SU-DHL-6 (cell line): ENCODE measurements at regions not wholly inside any gene's neighbourhood (a gene's known extent, or its start where the extent isn't known, plus 50 kb on each side); places are given as distances from the start of the nearest gene placed in this dataset.

Experiments used
- H2AFZ ChIP-seq: fragments of 200-600 bp; sonication (generic); 2 replicates; pipeline ENCODE4 v1.6.1; 2014; ENCODE audit warnings: low read depth, mild to moderate bottlenecking, moderate library complexity, mixed read lengths, antibody characterized with exemption, low read length; ENCODE audit not compliant: severe bottlenecking
- H3F3A ChIP-seq: fragments of 200-600 bp; shearing (Covaris generic); 2 replicates; pipeline ENCODE4 v1.6.0; 2016; ENCODE audit warnings: antibody characterized with exemption, mild to moderate bottlenecking; ENCODE audit not compliant: insufficient read depth
- H3K27ac ChIP-seq: fragments of 200-600 bp; sonication (generic); 2 replicates; pipeline ENCODE4 v1.5.1; 2016; ENCODE audit warnings: low read depth, mild to moderate bottlenecking, low read length, moderate library complexity, mixed read lengths
- H3K27me3 ChIP-seq: fragments of 200-600 bp; sonication (generic), shearing (Covaris generic); 2 replicates; pipeline ENCODE4 v1.6.0; 2014; ENCODE audit warnings: mild to moderate bottlenecking, low read length
- H3K36me3 ChIP-seq: fragments of 200-600 bp; sonication (generic); 2 replicates; pipeline ENCODE4 v1.6.1; 2014; ENCODE audit warnings: mild to moderate bottlenecking, low read length, mixed read lengths
- H3K4me2 ChIP-seq: fragments of 300-600, 200-600 bp; shearing (Covaris generic), sonication (generic); 2 replicates; pipeline ENCODE4 v1.6.0; 2014; ENCODE audit warnings: low read length, low read depth, mild to moderate bottlenecking; ENCODE audit not compliant: poor library complexity, severe bottlenecking
- H3K4me3 ChIP-seq: fragments of 200-600 bp; sonication (generic); 2 replicates; pipeline ENCODE4 v1.5.1; 2014; ENCODE audit warnings: antibody characterized with exemption, low read length, mild to moderate bottlenecking, mixed read lengths; ENCODE audit not compliant: insufficient read depth, poor library complexity, severe bottlenecking
- H3K79me2 ChIP-seq: fragments of 200-600 bp; sonication (generic); 2 replicates; pipeline ENCODE4 v1.6.1; 2014; ENCODE audit warnings: mild to moderate bottlenecking, low read length, moderate library complexity; ENCODE audit not compliant: insufficient read depth
- H3K9ac ChIP-seq: fragments of 200-600 bp; sonication (generic); 2 replicates; pipeline ENCODE4 v1.7.0; 2014; ENCODE audit warnings: mild to moderate bottlenecking, low read length
- H3K9me2 ChIP-seq: fragments of 200-600 bp; sonication (generic); replicated peaks from 2 replicates; pipeline ENCODE4 v1.6.1; 2014; ENCODE audit warnings: low read length; ENCODE audit not compliant: insufficient read depth
- H3K9me3 ChIP-seq: fragments of 200-600 bp; sonication (generic); 2 replicates; pipeline ENCODE4 v1.6.1; 2014; ENCODE audit warnings: low read length, mixed read lengths; ENCODE audit not compliant: insufficient read depth
- H4K20me1 ChIP-seq: fragments of 200-600 bp; sonication (generic); 2 replicates; pipeline ENCODE4 v1.6.1; 2014; ENCODE audit warnings: low read depth, mild to moderate bottlenecking, antibody characterized with exemption, low read length, moderate library complexity, mixed read lengths
- EZH2phosphoT487 ChIP-seq: fragments of 200-600 bp; sonication (generic), shearing (Covaris generic); conservative IDR thresholded peaks from 2 replicates; pipeline ENCODE4 v1.6.1; 2018; ENCODE audit warnings: mild to moderate bottlenecking, antibody characterized with exemption, low read length, moderate library complexity, mixed read lengths
- TF ChIP-seq, protein P1 (sequence below): fragments of 200-600 bp; sonication (generic); IDR thresholded peaks from one replicate; pipeline ENCODE4 v1.5.1; 2017; ENCODE audit warnings: antibody characterized with exemption, mild to moderate bottlenecking, low read length, moderate library complexity; ENCODE audit not compliant: insufficient read depth, poor library complexity, severe bottlenecking

DNA sequence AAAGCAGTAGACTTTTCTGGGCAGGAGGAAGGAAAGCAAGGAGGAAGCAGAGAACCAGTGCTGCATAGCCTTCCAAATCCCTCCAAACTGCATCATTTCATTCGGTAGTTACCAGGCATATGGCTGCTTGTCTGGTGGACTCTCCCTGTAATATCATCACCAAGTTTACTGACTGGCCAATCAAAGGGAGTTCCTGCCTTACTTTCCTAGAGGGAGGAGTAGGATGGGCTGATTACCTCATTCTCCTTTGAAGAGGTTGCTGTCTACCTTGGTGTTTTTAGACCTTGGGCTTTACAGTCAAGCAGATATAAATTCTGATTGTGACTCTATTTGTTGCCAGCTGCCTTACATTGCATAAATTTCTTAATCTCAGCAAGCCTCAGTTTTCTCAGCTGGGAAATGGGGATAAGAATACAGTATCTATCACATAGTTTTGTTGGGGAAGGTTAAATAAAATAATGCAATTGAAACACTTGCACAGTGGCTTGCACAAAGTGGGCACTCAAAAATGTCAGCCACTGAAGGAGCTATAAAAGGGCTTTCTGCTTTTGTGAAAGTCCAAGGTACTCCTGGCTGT lies 297.3 kb upstream of the PROX1 start:
- Histone ChIP-seq H3K79me2 (no peaks in the 10 kb centered on the region), H3K9ac (no peak overlapping the region), H3K4me2 (no peak overlapping the region)

GRCh38 chr1:213692321-213692720 lies 295.5 kb upstream of the PROX1 start:
- H2AFZ ChIP-seq: no peak overlapping the region
- no peaks in the 10 kb centered on the region for H3F3A ChIP-seq
- no peaks in the 10 kb centered on the region for H3K9me2 ChIP-seq
- H3K27me3 ChIP-seq: no peaks in the 10 kb centered on the region
- H4K20me1 ChIP-seq: no peaks in the 10 kb centered on the region
- H3K4me3 ChIP-seq: no peak overlapping the region
- no peaks in the 10 kb centered on the region for H3K36me3 ChIP-seq
- no peak overlapping the region for H3K27ac ChIP-seq
- no peak overlapping the region for H3K9ac ChIP-seq
- H3K9me3 ChIP-seq: no peaks in the 10 kb centered on the region
- H3K79me2 ChIP-seq: no peaks in the 10 kb centered on the region
- H3K4me2 ChIP-seq: no peak overlapping the region
- TF ChIP-seq, protein P1, sequence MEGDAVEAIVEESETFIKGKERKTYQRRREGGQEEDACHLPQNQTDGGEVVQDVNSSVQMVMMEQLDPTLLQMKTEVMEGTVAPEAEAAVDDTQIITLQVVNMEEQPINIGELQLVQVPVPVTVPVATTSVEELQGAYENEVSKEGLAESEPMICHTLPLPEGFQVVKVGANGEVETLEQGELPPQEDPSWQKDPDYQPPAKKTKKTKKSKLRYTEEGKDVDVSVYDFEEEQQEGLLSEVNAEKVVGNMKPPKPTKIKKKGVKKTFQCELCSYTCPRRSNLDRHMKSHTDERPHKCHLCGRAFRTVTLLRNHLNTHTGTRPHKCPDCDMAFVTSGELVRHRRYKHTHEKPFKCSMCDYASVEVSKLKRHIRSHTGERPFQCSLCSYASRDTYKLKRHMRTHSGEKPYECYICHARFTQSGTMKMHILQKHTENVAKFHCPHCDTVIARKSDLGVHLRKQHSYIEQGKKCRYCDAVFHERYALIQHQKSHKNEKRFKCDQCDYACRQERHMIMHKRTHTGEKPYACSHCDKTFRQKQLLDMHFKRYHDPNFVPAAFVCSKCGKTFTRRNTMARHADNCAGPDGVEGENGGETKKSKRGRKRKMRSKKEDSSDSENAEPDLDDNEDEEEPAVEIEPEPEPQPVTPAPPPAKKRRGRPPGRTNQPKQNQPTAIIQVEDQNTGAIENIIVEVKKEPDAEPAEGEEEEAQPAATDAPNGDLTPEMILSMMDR: no peak
- TF ChIP-seq EZH2phosphoT487: no peak

More for the DNA sequence above, 297.3 kb upstream of the PROX1 start:
- no peaks in the 10 kb centered on the region for H3F3A ChIP-seq
- H3K4me3 ChIP-seq: no peak overlapping the region
- no peaks in the 10 kb centered on the region for H3K36me3 ChIP-seq
- no peaks in the 10 kb centered on the region for H4K20me1 ChIP-seq
- H3K27me3 ChIP-seq: no peaks in the 10 kb centered on the region
- H3K9me3 ChIP-seq: no peaks in the 10 kb centered on the region
- H2AFZ ChIP-seq: no peak overlapping the region
- no peak overlapping the region for H3K27ac ChIP-seq
- TF ChIP-seq, protein P1: no peak
- TF ChIP-seq EZH2phosphoT487: no peak
- H3K9me2 ChIP-seq: no peaks in the 10 kb centered on the region

- H3K27me3 ChIP-seq: no peaks in the 10 kb centered on the region
Measured at GRCh38 chr1:213693864-213694263, 293.9 kb upstream of the PROX1 start.

More at GRCh38 chr1:213693864-213694263, 293.9 kb upstream of the PROX1 start:
- Histone ChIP-seq H3K79me2 (no peaks in the 10 kb centered on the region), H4K20me1 (no peaks in the 10 kb centered on the region), H3K4me2 (no peak overlapping the region), H3K9ac (no peak overlapping the region), H2AFZ (no peak overlapping the region), H3K4me3 (no peak overlapping the region), H3K9me2 (no peaks in the 10 kb centered on the region), H3K36me3 (no peaks in the 10 kb centered on the region), H3K9me3 (no peaks in the 10 kb centered on the region), H3K27ac (no peak overlapping the region), H3F3A (no peaks in the 10 kb centered on the region)
- TF ChIP-seq, protein P1: no peak
- no peak for TF ChIP-seq EZH2phosphoT487
